ENCODE measurements at regions not wholly inside any gene's neighbourhood (a gene's known extent, or its start where the extent isn't known, plus 50 kb on each side); places are given as distances from the start of the nearest gene placed in this dataset.

DNA sequence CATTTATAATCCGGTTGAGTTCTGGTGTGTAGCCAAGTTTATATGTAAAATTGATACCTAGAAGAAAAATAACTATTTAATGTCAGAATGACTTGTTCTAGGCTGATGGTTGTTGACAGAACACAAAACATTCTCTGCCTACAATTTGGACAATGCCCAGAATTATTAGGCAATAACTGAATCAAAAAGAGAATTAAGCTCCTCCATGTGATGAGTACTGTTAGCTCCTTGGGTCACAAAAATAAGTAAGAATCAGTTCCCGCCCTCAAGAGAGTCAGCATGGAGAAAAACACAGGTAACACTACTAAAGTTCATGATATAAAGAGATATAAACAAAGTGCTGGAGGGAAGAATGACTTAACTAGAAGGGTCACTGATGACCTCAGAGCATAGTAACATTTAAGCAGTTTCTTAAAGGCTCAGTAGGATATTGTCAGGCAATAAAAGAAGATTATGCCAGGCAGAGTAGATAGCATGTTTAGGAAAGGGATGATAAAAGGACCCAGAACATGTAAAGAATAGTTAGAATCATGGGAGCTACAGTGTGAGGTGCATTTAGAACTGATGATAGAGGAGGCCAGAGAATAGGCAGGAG is 200.5 kb upstream of the ACTBL2 start:
- no peaks in the 10 kb centered on the region for H3K36me3 ChIP-seq
- H3K9me3 ChIP-seq = no peaks in the 10 kb centered on the region
- no peak for DNase-seq
- H3K4me3 ChIP-seq = no peak overlapping the region
- H3K27ac ChIP-seq = no peak overlapping the region
- no peaks in the 10 kb centered on the region for H3K4me1 ChIP-seq
- TF ChIP-seq, protein P1, sequence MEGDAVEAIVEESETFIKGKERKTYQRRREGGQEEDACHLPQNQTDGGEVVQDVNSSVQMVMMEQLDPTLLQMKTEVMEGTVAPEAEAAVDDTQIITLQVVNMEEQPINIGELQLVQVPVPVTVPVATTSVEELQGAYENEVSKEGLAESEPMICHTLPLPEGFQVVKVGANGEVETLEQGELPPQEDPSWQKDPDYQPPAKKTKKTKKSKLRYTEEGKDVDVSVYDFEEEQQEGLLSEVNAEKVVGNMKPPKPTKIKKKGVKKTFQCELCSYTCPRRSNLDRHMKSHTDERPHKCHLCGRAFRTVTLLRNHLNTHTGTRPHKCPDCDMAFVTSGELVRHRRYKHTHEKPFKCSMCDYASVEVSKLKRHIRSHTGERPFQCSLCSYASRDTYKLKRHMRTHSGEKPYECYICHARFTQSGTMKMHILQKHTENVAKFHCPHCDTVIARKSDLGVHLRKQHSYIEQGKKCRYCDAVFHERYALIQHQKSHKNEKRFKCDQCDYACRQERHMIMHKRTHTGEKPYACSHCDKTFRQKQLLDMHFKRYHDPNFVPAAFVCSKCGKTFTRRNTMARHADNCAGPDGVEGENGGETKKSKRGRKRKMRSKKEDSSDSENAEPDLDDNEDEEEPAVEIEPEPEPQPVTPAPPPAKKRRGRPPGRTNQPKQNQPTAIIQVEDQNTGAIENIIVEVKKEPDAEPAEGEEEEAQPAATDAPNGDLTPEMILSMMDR (IDR thresholded peaks at IDR 0.05) = no peak
- no peaks in the 10 kb centered on the region for H3K27me3 ChIP-seq
- intact Hi-C loops (cut with DNase I; ENCODE audit: low total_unique reads) = no loop called here

DNA sequence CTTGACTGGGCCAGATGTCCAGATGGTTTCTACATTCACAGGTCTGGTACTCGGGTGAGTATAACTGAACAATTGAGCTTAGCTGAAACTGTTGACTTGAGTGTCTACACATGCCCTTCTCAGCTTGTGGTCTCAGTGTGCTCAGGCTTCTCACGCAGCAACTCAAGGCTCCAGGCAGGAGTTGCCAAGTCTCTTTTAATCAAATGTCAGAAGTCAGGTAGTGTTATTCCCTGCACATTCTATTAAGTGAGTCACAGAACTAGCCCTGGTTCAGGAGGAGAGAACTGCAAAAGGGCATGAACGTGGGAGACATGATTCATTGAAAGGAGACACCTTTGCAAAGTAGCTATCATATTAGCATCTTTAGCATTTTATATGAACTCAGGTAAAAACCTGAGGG is 199.3 kb upstream of the ACTBL2 start:
- no peak overlapping the region for H3K27ac ChIP-seq
- TF ChIP-seq, protein P1 (IDR thresholded peaks at IDR 0.05) = no peak
- no peaks in the 10 kb centered on the region for H3K27me3 ChIP-seq
- no peak for DNase-seq
- no peak overlapping the region for H3K4me3 ChIP-seq
- H3K9me3 ChIP-seq = no peaks in the 10 kb centered on the region
- no peaks in the 10 kb centered on the region for H3K36me3 ChIP-seq
- no peaks in the 10 kb centered on the region for H3K4me1 ChIP-seq
- intact Hi-C loops (cut with DNase I; ENCODE audit: low total_unique reads) = no loop called here

DNA sequence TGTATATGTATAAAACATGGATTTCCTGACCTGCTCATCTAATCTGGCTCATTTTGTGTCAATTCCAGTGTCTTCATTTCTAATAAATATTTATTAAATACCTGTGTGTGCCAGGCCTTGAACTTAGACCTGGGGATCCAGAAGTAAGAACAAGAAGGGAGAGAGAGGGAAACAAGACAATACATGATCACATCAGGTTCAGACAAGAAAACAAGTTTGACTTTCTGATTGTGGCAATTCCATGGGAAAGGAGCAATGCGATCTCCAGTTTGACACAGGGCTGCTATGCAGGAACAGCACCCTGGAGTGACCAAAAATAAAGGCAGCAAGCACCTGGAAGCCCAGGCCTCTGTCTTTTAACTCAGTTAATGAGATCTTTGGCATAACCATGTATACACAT is 198.1 kb upstream of the ACTBL2 start:
- no peaks in the 10 kb centered on the region for H3K36me3 ChIP-seq
- DNase-seq = no peak
- H3K27ac ChIP-seq = no peak overlapping the region
- TF ChIP-seq, protein P1 (IDR thresholded peaks at IDR 0.05) = no peak
- H3K4me3 ChIP-seq = no peak overlapping the region
- H3K4me1 ChIP-seq = no peaks in the 10 kb centered on the region
- H3K9me3 ChIP-seq = no peaks in the 10 kb centered on the region
- intact Hi-C loops (cut with DNase I; ENCODE audit: low total_unique reads) = no loop called here
- H3K27me3 ChIP-seq = no peaks in the 10 kb centered on the region

DNA sequence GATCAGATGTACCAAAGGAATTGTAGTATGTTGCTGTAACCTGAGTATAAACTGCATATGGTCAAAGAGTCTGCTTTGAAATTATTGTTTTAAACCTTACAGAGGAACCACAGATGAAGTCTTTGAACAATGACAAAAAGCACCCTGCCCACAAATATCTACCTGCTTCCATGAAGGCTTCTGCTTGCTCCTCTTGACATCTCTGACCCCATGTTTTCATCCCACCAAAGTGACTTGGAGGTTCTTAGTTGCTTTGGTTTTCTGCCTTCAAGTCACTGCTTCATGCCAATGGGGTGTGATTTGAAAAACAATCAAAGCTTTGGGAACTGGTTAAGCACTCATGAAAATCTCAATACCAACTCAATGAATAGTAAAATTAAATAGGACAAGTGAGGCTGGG is 194.6 kb upstream of the ACTBL2 start:
- no peaks in the 10 kb centered on the region for H3K36me3 ChIP-seq
- TF ChIP-seq, protein P1 (IDR thresholded peaks at IDR 0.05) = no peak
- DNase-seq = no peak
- no peaks in the 10 kb centered on the region for H3K9me3 ChIP-seq
- no peak overlapping the region for H3K27ac ChIP-seq
- intact Hi-C loops (cut with DNase I; ENCODE audit: low total_unique reads) = no loop called here
- H3K27me3 ChIP-seq = no peaks in the 10 kb centered on the region
- H3K4me3 ChIP-seq = no peak overlapping the region
- H3K4me1 ChIP-seq = no peaks in the 10 kb centered on the region

DNA sequence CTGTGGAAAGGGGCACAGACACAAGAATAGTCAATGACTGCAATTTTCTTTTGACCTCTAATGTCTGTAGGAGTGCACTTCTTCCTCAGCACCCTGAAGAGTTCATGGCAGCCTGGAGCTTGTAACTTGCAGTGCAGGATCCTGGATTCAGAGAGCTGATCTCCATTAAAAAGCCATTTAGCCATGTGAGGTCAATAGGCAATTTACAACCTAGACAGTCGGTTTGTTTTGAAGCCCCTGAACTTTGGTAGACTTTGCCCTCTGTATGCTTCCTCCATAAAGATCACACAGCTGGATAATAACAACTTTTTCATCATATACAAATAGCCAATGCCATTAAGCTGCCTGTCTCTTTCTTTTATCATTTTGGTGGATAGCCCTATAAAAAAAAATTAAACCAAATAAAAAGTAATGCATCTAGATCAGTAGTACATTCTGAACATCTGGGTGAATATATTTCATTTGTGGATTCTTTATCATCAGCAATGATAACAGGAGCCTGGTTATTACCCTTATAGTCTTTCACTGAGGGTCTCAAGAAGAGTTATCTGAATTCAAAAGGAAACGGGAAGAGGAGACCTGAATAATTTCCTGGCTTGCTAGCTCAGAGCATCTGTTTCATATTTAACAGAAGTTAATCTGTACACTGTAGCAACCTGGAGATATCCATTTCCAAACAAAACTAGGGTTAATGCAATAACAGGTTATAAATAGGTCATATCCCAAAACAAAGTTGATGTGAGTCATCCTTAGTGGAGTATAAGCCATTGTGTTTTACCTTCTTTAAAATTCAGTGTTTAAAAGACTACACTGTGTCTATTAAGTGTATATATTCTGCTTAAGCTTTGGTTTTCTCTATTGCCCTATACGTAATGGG is 193.8 kb upstream of the ACTBL2 start:
- Histone ChIP-seq H3K9me3 (no peaks in the 10 kb centered on the region), H3K4me1 (no peaks in the 10 kb centered on the region), H3K36me3 (no peaks in the 10 kb centered on the region), H3K27me3 (no peaks in the 10 kb centered on the region), H3K4me3 (no peak overlapping the region), H3K27ac (no peak overlapping the region)
- no peak for DNase-seq
- TF ChIP-seq, protein P1 (IDR thresholded peaks at IDR 0.05) = no peak
- intact Hi-C loops (cut with DNase I; ENCODE audit: low total_unique reads) = no loop called here

Data from tibial artery (tissue), 4 donors.